GM19463 (cell line): ENCODE measurements at regions not wholly inside any gene's neighbourhood (a gene's known extent, or its start where the extent isn't known, plus 50 kb on each side); places are given as distances from the start of the nearest gene placed in this dataset.

Source experiments
- ATAC-seq: cut with Tn5 transposase; IDR thresholded peaks from one replicate; pipeline ENCODE4 v1.9.1; 2021; ENCODE audit warnings: mild to moderate bottlenecking, moderate library complexity; ENCODE audit not compliant: unreplicated experiment

- no peak for ATAC-seq
These were observed 1457.7 kb downstream of the BRD1 start for GRCh38 chr22:48369789-48370507.

GRCh38 chr22:48368975-48369525 lies 1458.6 kb downstream of the BRD1 start:
- ATAC-seq, result no peak

- ATAC-seq, result no peak
These were observed 1459.9 kb downstream of the BRD1 start for GRCh38 chr22:48367731-48368130.

GRCh38 chr22:48366591-48366990 lies 1461.1 kb downstream of the BRD1 start:
- ATAC-seq, result no peak

- no peak for ATAC-seq
These were observed 1461.6 kb downstream of the BRD1 start for GRCh38 chr22:48366056-48366455.

- no peak for ATAC-seq
These were observed 1462.3 kb downstream of the BRD1 start for GRCh38 chr22:48365386-48365785.

- no peak for ATAC-seq
These were observed 1464.8 kb downstream of the BRD1 start for GRCh38 chr22:48362721-48363404.

GRCh38 chr22:48361099-48361639 lies 1466.5 kb downstream of the BRD1 start:
- ATAC-seq, result no peak

GRCh38 chr22:48359613-48359965 lies 1468.1 kb downstream of the BRD1 start:
- ATAC-seq, result no peak

- no peak for ATAC-seq
These were observed 1468.6 kb downstream of the BRD1 start for GRCh38 chr22:48358886-48359612.

- ATAC-seq, result no peak
These were observed 1469.7 kb downstream of the BRD1 start for GRCh38 chr22:48357961-48358360.

GRCh38 chr22:48357196-48357595 lies 1470.5 kb downstream of the BRD1 start:
- no peak for ATAC-seq

GRCh38 chr22:48356731-48357130 lies 1470.9 kb downstream of the BRD1 start:
- no peak for ATAC-seq

GRCh38 chr22:48354096-48354495 lies 1473.6 kb downstream of the BRD1 start:
- ATAC-seq, result no peak

GRCh38 chr22:48353116-48353947 lies 1474.3 kb downstream of the BRD1 start:
- ATAC-seq, result no peak

GRCh38 chr22:48352086-48352911 lies 1475.4 kb downstream of the BRD1 start:
- no peak for ATAC-seq

- ATAC-seq, result no peak
These were observed 1476.1 kb downstream of the BRD1 start for GRCh38 chr22:48351376-48352085.

- no peak for ATAC-seq
These were observed 1477.2 kb downstream of the BRD1 start for GRCh38 chr22:48350456-48350855.

- no peak for ATAC-seq
These were observed 1478.8 kb downstream of the BRD1 start for GRCh38 chr22:48348855-48349254.
